ENCODE measurements at regions not wholly inside any gene's neighbourhood (a gene's known extent, or its start where the extent isn't known, plus 50 kb on each side); places are given as distances from the start of the nearest gene placed in this dataset.

GRCh38 chr4:127327491-127327890 is 305.3 kb upstream of the INTU start:
- TF ChIP-seq, protein P1, sequence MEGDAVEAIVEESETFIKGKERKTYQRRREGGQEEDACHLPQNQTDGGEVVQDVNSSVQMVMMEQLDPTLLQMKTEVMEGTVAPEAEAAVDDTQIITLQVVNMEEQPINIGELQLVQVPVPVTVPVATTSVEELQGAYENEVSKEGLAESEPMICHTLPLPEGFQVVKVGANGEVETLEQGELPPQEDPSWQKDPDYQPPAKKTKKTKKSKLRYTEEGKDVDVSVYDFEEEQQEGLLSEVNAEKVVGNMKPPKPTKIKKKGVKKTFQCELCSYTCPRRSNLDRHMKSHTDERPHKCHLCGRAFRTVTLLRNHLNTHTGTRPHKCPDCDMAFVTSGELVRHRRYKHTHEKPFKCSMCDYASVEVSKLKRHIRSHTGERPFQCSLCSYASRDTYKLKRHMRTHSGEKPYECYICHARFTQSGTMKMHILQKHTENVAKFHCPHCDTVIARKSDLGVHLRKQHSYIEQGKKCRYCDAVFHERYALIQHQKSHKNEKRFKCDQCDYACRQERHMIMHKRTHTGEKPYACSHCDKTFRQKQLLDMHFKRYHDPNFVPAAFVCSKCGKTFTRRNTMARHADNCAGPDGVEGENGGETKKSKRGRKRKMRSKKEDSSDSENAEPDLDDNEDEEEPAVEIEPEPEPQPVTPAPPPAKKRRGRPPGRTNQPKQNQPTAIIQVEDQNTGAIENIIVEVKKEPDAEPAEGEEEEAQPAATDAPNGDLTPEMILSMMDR (IDR thresholded peaks at IDR 0.05 in 8 of 11, conservative IDR thresholded peaks at IDR 0.05 in 3 of 11) = no peak
- TF ChIP-seq POLR2AphosphoS5 (IDR thresholded peaks at IDR 0.05) (no peak), POLR2A (IDR thresholded peaks at IDR 0.05) (no peak)

Measured in spleen (tissue), 7 donors.